ENCODE measurements at regions not wholly inside any gene's neighbourhood (a gene's known extent, or its start where the extent isn't known, plus 50 kb on each side); places are given as distances from the start of the nearest gene placed in this dataset.

DNA sequence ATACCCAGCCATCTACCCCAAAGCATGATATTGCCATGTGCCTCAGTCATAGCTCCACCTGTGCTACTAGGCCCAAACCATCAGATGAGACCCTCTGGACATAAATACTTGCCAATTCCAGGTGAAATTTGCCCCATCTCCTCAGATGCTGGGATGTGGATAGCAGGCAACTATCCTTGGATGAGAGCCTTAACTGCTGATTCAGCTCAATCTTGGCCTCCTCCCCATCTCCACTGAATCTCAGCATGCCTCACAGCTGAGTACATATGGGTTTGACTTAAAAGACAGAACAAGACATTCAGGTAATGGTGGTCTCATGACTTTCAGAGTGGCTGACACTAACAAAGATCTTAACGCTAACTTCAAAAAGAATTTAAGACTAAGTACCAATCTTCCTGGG, 50.8 kb upstream of the KLHL13 start:
- Histone ChIP-seq H3F3A (ENCODE audit: insufficient read depth, low read length) (no peaks in the 10 kb centered on the region), H3K27ac (ENCODE audit: low read length) (no peak overlapping the region)

DNA sequence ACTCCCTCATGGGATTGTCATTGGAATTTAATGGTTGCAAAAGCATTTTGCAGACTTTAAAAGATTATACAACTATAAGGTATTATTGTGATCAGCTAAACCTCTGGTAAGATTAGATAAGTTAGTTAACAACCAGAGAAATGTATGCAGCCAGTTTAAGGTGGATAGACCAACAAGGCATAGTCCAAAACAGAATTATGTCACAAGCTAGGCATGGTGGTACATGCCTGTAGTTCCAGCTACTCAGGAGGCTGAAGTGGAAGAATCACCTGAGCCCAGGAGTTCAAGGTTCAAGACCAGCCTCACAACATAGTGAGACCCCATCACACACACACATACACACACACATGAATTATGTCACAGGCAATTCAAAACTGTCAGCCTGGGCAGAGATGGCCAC, 54.7 kb upstream of the KLHL13 start:
- Histone ChIP-seq H3K27me3 (replicated peaks; ENCODE audit: insufficient read depth, low read length) (no peaks in the 10 kb centered on the region), H3K36me3 (replicated peaks; ENCODE audit: insufficient read depth, low read length) (no peaks in the 10 kb centered on the region), H3K4me1 (ENCODE audit: low read length) (no peaks in the 10 kb centered on the region), H3F3A (ENCODE audit: insufficient read depth, low read length) (no peaks in the 10 kb centered on the region), H3K9me2 (replicated peaks; ENCODE audit: insufficient read depth, low read length) (no peaks in the 10 kb centered on the region), H3K9me3 (replicated peaks; ENCODE audit: insufficient read depth, low read length) (no peaks in the 10 kb centered on the region), H4K20me1 (ENCODE audit: insufficient read depth, low read length) (no peaks in the 10 kb centered on the region), H2AFZ (ENCODE audit: low read length) (no peak overlapping the region), H3K79me2 (ENCODE audit: low read length) (no peaks in the 10 kb centered on the region), H3K9ac (ENCODE audit: low read length) (no peak overlapping the region), H3K4me3 (ENCODE audit: low read length) (no peak overlapping the region), H3K4me2 (ENCODE audit: low read depth, low read length) (no peak overlapping the region), H3K27ac (ENCODE audit: low read length) (no peak overlapping the region)
- DNase-seq, result no peak
- TF ChIP-seq EZH2 (optimal IDR thresholded peaks at IDR 0.05; ENCODE audit: low read depth, low read length) (no peak), EZH2phosphoT487 (IDR thresholded peaks at IDR 0.05; ENCODE audit: low read length) (no peak)
- TF ChIP-seq, protein P1, sequence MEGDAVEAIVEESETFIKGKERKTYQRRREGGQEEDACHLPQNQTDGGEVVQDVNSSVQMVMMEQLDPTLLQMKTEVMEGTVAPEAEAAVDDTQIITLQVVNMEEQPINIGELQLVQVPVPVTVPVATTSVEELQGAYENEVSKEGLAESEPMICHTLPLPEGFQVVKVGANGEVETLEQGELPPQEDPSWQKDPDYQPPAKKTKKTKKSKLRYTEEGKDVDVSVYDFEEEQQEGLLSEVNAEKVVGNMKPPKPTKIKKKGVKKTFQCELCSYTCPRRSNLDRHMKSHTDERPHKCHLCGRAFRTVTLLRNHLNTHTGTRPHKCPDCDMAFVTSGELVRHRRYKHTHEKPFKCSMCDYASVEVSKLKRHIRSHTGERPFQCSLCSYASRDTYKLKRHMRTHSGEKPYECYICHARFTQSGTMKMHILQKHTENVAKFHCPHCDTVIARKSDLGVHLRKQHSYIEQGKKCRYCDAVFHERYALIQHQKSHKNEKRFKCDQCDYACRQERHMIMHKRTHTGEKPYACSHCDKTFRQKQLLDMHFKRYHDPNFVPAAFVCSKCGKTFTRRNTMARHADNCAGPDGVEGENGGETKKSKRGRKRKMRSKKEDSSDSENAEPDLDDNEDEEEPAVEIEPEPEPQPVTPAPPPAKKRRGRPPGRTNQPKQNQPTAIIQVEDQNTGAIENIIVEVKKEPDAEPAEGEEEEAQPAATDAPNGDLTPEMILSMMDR (IDR thresholded peaks at IDR 0.05; ENCODE audit: low read length), result no peak

More for the DNA sequence above, 50.8 kb upstream of the KLHL13 start:
- H3K9me2 ChIP-seq (replicated peaks; ENCODE audit: insufficient read depth, low read length), result no peaks in the 10 kb centered on the region
- TF ChIP-seq, protein P1 (IDR thresholded peaks at IDR 0.05; ENCODE audit: low read length), result no peak
- TF ChIP-seq EZH2phosphoT487 (IDR thresholded peaks at IDR 0.05; ENCODE audit: low read length), result no peak
- TF ChIP-seq EZH2 (optimal IDR thresholded peaks at IDR 0.05; ENCODE audit: low read depth, low read length), result no peak
- H3K9me3 ChIP-seq (replicated peaks; ENCODE audit: insufficient read depth, low read length), result no peaks in the 10 kb centered on the region
- no peak overlapping the region for H3K4me3 ChIP-seq (ENCODE audit: low read length)
- H3K27me3 ChIP-seq (replicated peaks; ENCODE audit: insufficient read depth, low read length), result no peaks in the 10 kb centered on the region
- no peak for DNase-seq
- no peaks in the 10 kb centered on the region for H3K4me1 ChIP-seq (ENCODE audit: low read length)
- no peaks in the 10 kb centered on the region for H3K36me3 ChIP-seq (replicated peaks; ENCODE audit: insufficient read depth, low read length)
- H3K79me2 ChIP-seq (ENCODE audit: low read length), result no peaks in the 10 kb centered on the region
- no peak overlapping the region for H2AFZ ChIP-seq (ENCODE audit: low read length)
- no peaks in the 10 kb centered on the region for H4K20me1 ChIP-seq (ENCODE audit: insufficient read depth, low read length)
- H3K4me2 ChIP-seq (ENCODE audit: low read depth, low read length), result no peak overlapping the region
- no peak overlapping the region for H3K9ac ChIP-seq (ENCODE audit: low read length)

DNA sequence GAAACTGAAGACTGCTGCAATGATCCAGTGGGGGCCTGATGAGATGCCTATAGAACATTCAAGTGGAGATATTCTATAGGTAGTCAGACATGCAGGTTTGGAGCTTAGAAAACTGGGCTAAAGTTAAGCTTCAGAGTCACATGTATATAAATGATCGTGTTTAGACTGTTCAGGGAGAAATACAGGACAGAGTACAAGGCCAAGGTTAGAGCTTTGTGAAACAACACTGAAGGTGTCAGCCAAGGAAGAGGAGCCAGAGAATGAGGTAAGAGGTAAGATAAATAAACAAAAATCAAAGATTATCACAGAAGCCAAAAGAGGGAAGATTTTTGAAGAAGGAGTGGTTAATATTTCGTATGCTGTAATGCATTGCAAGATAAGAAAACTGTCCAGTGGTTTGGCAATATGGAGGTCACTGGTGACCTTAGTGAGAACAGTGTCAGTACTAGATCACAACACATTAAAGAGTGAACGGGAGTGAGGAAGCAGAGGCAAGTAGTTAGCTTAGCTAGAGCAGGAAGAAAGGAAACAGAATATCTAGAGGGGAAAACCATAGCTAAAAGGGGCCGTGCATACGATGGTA, 58.0 kb upstream of the KLHL13 start:
- no peaks in the 10 kb centered on the region for H3K79me2 ChIP-seq (ENCODE audit: low read length)
- H2AFZ ChIP-seq (ENCODE audit: low read length), result no peak overlapping the region

More for the DNA sequence above, 58.0 kb upstream of the KLHL13 start:
- Histone ChIP-seq H3K27ac (ENCODE audit: low read length) (no peak overlapping the region), H3K27me3 (replicated peaks; ENCODE audit: insufficient read depth, low read length) (no peaks in the 10 kb centered on the region), H3K4me3 (ENCODE audit: low read length) (no peak overlapping the region), H3K9me3 (replicated peaks; ENCODE audit: insufficient read depth, low read length) (no peaks in the 10 kb centered on the region), H4K20me1 (ENCODE audit: insufficient read depth, low read length) (no peaks in the 10 kb centered on the region), H3K4me1 (ENCODE audit: low read length) (no peaks in the 10 kb centered on the region), H3K9me2 (replicated peaks; ENCODE audit: insufficient read depth, low read length) (no peaks in the 10 kb centered on the region), H3K9ac (ENCODE audit: low read length) (no peak overlapping the region), H3K4me2 (ENCODE audit: low read depth, low read length) (no peak overlapping the region), H3F3A (ENCODE audit: insufficient read depth, low read length) (no peaks in the 10 kb centered on the region), H3K36me3 (replicated peaks; ENCODE audit: insufficient read depth, low read length) (no peaks in the 10 kb centered on the region)
- DNase-seq, result no peak
- TF ChIP-seq, protein P1 (IDR thresholded peaks at IDR 0.05; ENCODE audit: low read length), result no peak
- TF ChIP-seq EZH2 (optimal IDR thresholded peaks at IDR 0.05; ENCODE audit: low read depth, low read length) (no peak), EZH2phosphoT487 (IDR thresholded peaks at IDR 0.05; ENCODE audit: low read length) (no peak)
